ENCODE measurements at regions not wholly inside any gene's neighbourhood (a gene's known extent, or its start where the extent isn't known, plus 50 kb on each side); places are given as distances from the start of the nearest gene placed in this dataset.

DNA sequence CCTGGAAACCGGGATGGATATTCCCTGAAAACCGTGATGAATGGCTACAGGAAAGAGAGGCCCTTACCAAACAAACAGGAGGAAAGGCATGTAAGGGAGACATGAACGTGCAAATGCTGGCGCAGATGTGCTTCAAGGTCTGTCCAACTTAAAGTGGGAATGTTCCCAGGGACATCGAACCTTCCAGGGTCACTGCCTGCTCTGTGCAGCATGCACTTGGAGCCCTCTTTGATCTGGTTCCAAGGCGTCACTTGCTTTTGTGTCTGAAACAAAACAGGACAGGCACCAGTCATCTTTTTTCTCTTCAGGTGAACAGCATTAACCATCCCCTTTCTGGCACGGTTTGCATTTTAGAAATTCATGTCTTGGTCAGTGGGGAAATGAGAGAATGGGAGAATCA lies 479.4 kb downstream of the RASEF start:
- TF ChIP-seq MED1 (CRISPR knock-in tag; IDR thresholded peaks at IDR 0.05; ENCODE audit: borderline replicate concordance) (no peak), POLR2G (IDR thresholded peaks at IDR 0.05; ENCODE audit: low read depth, low read length) (no peak), PPARD (CRISPR knock-in tag; IDR thresholded peaks at IDR 0.05) (no peak)
- TF ChIP-seq, protein P1, sequence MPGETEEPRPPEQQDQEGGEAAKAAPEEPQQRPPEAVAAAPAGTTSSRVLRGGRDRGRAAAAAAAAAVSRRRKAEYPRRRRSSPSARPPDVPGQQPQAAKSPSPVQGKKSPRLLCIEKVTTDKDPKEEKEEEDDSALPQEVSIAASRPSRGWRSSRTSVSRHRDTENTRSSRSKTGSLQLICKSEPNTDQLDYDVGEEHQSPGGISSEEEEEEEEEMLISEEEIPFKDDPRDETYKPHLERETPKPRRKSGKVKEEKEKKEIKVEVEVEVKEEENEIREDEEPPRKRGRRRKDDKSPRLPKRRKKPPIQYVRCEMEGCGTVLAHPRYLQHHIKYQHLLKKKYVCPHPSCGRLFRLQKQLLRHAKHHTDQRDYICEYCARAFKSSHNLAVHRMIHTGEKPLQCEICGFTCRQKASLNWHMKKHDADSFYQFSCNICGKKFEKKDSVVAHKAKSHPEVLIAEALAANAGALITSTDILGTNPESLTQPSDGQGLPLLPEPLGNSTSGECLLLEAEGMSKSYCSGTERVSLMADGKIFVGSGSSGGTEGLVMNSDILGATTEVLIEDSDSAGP (CRISPR knock-in tag; IDR thresholded peaks at IDR 0.05) = no peak

All from K562 (cell line).